Hypothalamus (tissue), 51 donors: ENCODE measurements at regions not wholly inside any gene's neighbourhood (a gene's known extent, or its start where the extent isn't known, plus 50 kb on each side); places are given as distances from the start of the nearest gene placed in this dataset.

Source experiments
- DNase-seq, 51 donors: peaks; one replicate each; lab custom pipeline; 2025; lab: John Stamatoyannopoulos, UW

DNA sequence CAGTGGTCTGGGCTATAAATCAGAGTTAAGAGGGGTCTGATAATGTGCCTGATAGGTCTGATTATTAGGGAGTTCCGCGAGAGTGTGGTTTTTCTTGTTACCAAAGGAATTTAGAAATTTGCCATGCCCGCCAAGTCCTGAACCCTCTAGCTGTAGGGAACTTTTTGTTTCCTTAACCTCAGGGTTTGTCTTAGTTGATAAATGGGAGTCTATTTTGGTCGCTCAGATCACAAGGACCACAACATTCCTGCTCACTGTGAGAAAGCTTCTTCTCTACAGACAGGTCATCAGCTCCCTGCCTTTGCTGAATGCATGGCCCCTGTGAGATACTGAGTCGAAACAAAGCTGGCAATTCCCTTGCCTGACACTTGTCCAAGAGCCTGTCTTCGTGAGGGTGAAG, 497.8 kb downstream of the HS3ST4 start:
- DNase-seq: no peak

DNA sequence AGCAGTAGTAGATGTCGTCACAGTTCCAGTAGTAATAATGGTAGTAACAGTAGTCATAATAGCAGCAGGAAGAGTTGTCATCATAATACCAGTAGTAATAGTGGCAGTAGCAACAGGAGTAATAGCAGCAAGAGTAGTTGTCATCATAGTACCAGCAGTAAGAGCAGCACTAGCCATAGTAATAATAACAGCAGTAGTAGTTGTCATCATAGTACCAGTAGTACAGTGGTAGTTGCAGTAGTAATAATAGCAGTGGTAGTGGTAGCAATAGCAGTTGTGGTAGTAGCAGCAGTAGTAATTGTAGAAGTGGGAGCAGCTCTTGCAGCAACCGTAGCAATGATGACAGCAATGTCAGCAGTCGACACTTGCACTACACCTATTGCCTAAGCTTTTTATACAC, 502.8 kb downstream of the HS3ST4 start:
- DNase-seq: no peak

DNA sequence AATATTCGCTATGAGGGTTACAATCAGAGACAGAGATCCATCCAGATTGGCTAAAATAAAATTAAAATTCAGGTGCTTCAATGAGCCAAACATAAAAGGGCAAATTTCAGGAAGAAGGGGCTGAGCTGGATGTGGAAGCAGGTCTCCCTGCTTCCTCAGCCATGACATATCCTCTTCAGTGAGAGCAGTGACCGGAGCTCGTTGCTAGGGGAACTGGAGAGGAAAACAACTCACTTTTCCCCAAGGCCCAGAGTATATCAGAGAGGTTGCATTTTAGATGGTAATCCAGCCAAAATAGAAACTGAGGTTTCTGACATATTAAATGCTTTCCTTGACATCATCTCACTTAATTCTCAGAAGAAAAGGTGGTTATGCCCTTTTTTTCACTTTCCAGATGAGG, 503.5 kb downstream of the HS3ST4 start:
- DNase-seq: no peak

DNA sequence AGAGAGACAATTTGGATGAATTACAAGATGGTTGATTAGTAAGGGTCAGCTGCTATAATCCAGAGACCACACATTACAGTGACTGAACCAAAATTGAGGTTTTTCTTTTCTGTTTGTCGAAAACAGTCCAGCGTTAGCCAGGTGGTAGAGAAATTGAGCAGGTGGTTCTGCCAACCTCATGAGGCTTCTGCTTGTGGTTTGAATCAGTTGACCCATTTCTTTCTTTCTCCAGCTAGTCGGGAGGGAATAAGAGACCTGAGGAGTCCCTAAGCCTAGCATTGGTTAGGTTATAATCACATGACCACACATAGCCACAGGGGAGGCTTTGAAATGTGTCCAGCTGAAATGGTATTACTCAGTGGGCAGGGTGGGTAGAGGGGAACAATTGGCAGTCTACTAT, 504.6 kb downstream of the HS3ST4 start:
- DNase-seq: no peak

DNA sequence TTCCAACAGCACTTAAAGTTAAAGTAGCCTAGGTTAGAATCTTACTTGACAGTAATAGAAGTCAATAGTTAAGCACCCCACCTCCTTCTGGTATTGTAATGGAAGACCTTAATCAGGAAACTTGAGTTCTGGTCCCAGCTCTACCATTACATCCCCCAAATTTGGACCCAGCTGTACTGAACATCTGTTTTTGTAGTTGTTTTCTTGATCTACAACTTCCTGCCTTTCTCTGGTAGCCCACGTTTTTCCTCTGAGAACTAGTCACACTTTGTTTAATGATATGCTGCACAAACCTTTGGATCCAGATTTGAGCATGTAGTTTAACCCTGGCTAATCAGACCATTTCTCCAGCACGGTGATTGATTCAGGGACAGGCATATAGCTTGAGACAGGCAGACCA, 505.0 kb downstream of the HS3ST4 start:
- DNase-seq: no peak

DNA sequence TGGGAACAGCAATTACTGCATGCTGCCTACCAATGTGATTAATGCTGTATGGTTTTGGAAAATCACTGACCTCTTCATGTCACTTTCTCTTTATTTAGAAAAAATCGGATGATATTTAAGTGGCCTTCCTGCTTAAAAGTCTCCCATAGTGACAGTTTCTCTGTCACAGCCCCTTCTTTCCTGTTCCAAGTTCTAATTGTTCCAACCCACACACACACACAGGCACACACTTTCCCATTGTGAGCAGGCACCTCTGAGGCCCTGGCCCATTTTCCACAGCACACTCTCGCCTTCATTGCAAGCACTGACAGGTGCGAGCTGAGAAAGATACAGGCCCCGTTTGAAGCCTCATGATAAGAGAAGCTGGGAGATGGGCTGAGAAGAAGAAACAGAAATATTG, 505.9 kb downstream of the HS3ST4 start:
- no peak for DNase-seq

DNA sequence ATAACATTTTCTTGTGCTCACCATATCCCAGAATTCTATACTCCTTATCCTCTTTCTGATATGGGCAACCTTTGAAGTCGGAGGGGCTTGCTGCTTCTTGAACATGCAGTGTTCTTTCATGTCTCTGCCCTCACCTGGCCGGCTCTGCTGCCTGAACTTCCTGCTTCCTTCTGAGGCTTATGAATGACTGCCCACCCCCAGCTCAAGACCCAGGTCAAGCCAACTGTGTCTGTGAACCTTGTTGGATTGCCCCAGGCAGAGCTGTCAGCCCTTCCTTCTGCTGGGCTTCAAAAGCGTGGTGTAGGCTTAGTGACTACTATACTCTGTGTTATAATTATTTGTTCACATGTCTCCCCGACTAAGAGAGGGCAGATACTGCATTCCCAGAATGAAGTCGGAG, 506.5 kb downstream of the HS3ST4 start:
- DNase-seq: no peak

DNA sequence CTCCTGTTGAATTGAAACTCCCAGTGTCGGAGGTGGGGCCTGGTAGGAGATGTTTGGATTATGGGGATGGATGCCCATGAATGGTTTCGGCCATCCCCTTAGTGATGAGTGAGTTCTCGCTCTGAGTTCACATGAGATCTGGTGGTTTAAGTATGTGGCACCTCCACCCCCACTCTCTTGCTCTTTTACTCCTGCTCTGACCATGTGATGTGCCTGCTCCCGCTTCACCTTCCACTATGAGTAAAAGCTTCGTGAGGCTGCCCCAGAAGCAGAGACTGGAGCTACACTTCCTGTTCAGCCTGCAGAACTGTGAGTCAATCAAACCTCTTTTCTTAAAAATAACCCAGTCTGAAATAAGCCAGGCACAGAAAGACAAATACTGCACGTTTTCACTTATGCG, 512.4 kb downstream of the HS3ST4 start:
- DNase-seq: no peak

DNA sequence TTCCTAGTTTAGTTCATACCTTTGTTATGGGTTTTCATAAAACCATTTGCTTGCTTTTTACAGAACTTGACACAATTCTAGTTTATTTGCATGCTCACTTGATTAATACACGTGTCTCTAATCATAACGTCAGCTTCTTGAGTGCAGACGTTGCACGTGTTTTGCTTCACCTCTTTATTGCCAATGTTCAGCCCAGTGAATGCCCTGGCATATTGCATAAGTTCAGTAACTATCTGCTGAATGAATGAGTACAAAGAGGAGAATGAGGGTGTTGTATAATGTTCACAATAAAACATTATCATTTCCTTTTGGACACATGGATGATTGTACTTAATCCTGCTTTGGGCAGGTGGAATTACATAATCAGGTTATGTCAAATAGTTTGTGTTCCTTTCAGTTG, 519.8 kb downstream of the HS3ST4 start:
- DNase-seq: no peak

DNA sequence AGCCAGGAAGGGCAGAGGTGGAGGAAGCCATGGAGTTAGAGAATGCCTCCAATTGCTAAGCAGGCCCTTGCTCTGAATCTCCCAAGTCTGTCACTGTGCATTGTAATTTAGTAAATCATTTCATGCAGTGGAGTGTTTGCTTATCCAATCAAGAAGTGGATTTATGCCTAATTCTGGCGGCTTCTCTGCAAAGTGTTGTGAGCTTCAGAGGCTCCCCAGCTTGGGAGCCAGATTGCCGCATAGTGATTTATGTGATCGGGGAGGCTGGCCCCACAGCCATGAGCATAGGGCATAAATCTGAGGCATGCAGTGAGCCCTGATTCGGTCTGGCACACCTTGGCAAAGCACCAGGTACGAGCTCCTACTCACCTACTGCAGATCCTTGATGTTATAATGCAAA, 520.8 kb downstream of the HS3ST4 start:
- no peak for DNase-seq

DNA sequence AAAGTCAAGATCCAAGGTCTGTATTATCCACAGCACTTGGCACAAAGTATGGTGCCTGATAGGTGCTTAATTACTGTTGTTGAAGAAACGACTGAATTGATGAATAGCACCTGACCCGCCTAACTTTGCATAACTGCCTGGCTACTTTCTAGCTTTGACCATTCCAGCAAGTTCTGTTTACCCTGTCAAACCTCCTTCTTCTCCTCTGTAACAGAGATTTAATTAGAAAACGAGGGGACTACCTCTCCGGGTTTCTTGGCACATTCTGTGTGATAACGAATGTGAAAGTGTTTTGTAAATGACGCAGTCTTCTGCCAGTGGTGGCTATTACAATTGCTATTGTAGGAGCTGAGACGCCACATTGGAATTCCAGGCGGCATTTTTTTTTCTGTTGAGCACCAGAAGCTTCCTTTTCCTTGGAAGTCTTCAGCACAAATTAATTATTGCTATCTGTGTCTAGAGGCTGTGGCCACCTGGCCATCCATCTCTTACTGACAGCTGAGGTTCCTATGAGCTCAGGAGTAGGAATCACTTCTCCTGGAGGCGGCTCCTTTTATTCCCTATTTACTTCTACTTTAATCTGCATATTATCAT, 522.9 kb downstream of the HS3ST4 start:
- no peak for DNase-seq

DNA sequence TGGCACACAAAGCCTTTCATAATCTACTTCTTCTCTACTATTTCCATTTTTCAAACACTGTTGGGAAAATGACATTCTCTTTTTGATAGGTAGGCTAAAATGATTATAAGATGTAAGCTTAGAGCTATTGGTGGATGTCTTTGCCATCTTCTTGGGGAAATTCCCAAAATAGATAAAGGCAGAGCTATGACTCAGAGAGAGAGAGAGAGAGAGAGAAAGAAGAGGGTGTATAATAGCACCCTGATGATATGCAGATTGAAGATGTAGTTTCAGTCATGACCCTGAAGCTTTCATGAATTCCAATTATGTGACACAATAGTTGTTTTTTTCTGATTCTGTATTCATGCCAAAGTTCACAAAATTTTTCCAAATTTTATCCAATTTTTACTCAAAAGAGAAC, 529.1 kb downstream of the HS3ST4 start:
- DNase-seq: no peak

DNA sequence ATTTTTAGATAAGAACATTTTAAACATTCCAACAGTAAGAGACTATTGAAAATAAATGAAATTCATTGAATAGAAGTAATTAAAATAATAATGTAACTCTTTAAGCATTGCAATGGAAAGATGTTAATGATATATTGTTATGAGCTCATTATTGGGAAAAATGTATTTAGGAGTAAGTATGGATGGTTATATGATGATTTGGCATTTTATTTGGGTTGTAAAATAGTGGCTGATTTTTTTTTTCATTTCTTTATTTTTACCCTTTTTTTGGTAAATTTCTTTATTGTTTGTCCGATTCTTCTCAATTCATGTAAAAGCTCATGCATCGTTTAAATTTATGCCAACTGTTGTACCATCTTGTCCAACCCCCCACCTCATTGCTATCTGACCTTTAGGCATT, 539.9 kb downstream of the HS3ST4 start:
- DNase-seq: no peak

DNA sequence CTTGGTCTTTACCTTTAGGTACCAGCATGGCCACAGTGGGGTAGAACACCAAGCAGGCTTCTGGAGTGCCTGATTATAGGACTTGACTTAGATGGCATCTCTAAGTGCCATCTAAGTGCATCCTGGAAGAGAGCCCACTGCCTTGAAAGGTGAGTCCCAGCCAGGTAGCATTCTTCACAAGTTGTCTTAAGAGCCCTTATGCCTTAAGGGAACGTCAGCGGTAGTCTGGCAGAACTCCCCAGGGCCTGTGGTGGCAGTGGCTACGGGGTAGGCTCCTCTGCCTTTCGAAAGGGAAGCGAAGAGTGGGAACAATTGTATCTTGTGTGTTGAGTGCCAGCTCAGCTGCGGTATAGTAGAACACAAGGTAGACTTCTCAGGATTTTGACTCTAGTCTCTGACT, 549.0 kb downstream of the HS3ST4 start:
- DNase-seq: no peak

DNA sequence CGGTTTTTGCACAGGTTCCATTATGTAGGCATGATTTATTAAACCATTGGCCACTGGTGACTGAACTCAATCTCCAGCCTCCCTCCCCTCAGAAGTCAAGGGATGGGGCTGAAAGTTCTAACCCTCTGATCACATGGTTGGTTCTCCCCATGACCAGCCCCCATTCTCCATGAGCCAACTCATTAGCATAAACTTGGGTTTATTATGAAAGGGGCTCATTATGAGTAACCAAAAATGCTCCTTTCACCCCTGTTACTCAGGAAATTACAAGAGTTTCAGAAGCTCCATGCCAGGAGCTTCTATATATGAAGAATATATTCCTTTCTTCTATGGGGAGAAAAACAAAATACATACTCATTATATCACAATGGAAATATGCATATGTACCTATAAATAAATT, 555.3 kb downstream of the HS3ST4 start:
- DNase-seq: no peak

DNA sequence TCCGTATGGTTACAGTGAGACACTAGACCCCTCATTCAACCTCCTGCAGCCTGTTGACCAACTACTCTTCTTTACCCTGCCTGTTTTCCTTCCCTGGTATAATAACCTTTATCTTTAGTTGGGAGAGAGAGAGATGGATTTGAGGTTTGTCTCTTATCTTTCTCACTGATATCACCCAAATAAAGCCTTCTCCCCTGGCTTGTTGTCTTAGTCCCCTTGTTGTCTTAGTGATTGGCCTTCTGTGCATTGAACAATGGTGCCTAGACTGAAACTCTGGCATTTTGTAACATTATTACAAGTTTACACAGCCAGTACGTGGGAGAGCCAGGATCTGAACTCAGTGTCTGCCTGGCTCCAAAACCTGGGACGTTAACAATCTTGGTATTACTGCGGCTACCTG, 560.8 kb downstream of the HS3ST4 start:
- DNase-seq: no peak

DNA sequence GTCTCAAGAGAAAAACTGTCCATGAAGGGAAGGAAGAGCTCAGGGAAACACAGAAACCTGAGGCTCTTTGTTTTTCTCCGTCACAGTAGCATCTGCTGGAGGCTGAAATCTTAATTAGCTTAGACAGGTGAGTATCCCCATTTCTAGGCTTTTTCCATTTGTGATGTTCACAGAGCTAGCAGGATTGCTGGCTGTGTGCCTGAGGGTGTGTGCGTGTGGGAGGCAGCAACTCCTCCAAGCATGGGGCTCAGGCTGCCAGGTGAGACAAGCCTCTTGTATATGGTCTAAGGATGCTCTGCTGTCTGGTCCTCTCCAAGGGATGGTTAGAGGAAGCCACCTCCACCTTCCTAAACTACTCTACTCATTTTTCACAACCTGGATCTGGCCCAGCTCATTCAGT, 569.9 kb downstream of the HS3ST4 start:
- DNase-seq: no peak

DNA sequence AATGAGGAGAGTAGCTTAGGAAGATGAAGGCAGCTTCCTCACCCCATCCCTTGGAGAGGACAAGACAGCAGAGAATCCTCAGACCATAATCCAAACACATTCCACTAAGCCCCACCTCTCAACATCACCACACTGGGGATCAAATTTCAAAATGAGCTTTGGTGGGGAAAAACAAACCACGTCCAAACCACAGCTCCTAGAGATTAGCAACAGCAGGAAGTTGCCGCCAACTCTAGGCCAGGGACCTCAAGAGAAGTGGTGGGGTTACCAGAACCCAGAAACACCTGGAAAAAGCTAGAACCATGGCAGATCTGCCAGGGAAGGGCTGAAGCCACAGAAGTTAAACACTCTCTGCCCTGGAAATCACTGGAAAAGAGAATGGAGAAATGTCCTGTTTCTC, 571.6 kb downstream of the HS3ST4 start:
- no peak for DNase-seq

DNA sequence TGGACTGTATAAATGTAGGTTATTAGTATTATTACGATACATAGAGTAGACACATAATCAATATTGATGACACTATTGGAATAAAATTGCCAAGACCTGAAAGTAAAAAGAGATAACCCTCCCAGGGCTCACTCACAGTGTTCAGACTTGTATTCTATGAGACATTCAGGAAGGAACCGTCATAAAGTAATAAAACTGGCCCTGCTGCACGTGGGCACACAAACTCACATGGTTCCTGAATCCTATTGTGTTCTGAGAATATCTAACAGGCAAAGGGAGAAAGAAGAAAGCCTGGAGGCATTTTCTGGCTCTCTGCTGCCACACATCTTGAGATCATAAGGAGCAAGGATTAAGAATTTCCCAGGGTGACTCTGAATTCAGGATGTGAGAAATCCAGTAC, 575.9 kb downstream of the HS3ST4 start:
- DNase-seq: no peak

DNA sequence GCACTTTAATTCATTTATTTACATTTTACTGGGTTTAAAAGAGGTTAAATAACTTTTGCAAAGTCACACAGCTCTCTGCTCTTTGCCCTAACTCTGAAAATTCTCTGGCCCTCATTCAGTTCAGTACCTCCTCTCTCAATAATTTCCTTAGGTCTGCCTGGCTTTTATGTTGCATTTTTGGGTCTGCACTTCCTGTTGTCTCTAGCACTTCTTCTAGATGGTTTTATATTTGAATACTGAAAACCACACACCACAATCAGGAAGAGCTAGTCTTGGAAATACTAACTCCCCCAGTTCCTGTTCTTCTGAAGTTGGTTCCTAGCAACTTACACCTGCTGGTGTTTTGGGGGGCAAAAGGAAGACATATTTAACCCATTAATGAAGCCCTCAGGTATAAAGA, 577.9 kb downstream of the HS3ST4 start:
- no peak for DNase-seq

DNA sequence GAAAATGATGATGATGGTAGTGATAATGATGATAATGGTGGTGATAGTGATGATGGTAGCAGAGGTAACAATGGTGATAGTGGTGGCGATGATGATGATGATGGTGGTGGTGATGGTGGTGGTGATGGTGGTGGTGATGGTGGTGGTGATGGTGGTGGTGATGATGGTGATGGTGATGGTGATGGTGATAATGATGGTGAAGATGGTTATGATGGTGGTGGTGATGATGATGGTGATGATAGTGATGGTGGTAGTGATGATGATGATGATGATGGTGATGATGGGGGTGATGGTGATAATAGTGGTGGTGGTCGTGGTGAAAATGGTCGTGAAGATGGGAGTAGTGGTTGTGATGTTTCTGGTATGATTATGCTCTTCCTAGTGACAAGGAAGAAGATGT, 581.8 kb downstream of the HS3ST4 start:
- no peak for DNase-seq

DNA sequence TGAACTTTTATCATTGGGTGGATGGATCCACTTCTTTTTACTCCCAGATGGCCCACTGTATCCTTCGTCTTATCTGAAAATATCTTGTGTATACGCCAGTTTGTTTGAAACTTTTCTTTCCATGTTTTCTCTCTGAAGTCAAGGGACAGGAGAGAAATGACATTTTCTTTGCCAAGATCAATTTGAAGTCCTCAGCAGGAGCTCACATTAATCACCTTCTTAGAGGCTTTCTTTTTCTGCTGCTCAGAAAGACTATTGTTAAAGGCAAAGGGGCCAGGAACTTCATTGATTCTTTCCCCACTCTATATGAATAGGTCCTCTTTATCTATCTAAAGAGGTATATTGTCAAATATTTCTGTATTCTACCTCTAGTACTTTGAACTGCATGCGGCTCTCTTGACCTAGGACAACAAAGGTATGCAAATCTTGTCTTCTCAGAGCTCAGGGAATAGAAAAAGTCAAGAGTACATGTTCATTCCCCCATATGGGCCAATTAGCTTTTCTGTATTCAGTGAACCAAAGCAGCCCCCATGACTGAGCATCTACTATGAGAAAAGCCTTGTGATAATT, 583.3 kb downstream of the HS3ST4 start:
- no peak for DNase-seq

DNA sequence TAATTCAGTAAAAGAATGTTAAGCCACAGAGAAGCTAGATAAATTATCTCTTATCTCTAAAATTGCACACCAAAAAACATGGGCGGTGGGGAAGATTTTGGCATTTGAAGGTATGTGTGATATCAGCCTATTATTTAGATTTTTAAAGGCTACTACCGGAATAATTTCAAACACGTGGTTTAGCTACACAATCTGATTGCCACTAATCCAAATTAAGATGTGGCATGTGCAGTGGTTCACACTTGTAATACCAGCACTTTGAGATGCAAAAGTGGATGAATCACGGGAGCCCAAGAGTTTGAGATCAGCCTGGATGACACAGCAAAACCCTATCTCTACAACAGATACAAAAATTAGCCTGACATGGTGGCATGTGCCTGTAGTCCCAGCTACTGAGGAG, 584.5 kb downstream of the HS3ST4 start:
- no peak for DNase-seq
